NB4 (cell line): ENCODE measurements at regions not wholly inside any gene's neighbourhood (a gene's known extent, or its start where the extent isn't known, plus 50 kb on each side); places are given as distances from the start of the nearest gene placed in this dataset.

Experiments
- DNase-seq: peaks from one replicate; pipeline ENCODE4 v3.0.0; 2010; ENCODE audit warnings: low read depth
- H3K4me3 ChIP-seq: one replicate; pipeline ENCODE4 v1.5.1; 2011; ENCODE audit warnings: mild to moderate bottlenecking, low read depth, low read length, moderate library complexity
- MYC ChIP-seq: IDR thresholded peaks from 2 replicates; pipeline ENCODE4 v1.6.1; 2011; ENCODE audit warnings: low read depth, low read length
- POLR2A ChIP-seq: IDR thresholded peaks from 2 replicates; pipeline ENCODE4 v1.6.1; 2011; ENCODE audit warnings: mild to moderate bottlenecking; ENCODE audit not compliant: insufficient read length; ENCODE audit errors: extremely low read depth
- TF ChIP-seq, protein P1 (sequence below): IDR thresholded peaks from 2 replicates; pipeline ENCODE4 v1.6.1; 2011; ENCODE audit warnings: low read depth, low read length
- TF ChIP-seq, protein P2 (sequence below): IDR thresholded peaks from one replicate; pipeline ENCODE4 v1.5.1; 2012; ENCODE audit warnings: low read depth, low read length

DNA sequence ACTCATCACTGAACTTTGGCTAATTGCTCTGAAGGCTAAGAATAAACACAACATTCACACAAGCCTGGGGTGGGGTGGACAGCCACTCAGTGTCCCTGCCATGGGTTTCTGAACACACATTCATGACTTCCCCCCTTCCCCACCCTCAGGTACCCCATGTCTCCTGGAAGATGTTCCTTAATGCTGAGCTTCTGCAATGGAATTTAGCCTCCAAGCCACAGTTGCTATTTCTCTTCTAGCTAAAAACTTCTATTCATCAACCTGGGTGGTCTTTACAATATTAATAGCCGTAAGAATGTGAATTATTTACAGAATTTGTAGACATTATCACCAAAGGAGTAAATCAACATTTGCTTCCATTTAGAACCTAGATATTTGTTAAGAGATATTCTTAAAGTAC, 175.1 kb downstream of the ACKR3 start:
- no peak for DNase-seq
- TF ChIP-seq, protein P1, sequence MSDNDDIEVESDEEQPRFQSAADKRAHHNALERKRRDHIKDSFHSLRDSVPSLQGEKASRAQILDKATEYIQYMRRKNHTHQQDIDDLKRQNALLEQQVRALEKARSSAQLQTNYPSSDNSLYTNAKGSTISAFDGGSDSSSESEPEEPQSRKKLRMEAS, result no peak
- no peak for TF ChIP-seq POLR2A
- TF ChIP-seq MYC, result no peak
- TF ChIP-seq, protein P2, sequence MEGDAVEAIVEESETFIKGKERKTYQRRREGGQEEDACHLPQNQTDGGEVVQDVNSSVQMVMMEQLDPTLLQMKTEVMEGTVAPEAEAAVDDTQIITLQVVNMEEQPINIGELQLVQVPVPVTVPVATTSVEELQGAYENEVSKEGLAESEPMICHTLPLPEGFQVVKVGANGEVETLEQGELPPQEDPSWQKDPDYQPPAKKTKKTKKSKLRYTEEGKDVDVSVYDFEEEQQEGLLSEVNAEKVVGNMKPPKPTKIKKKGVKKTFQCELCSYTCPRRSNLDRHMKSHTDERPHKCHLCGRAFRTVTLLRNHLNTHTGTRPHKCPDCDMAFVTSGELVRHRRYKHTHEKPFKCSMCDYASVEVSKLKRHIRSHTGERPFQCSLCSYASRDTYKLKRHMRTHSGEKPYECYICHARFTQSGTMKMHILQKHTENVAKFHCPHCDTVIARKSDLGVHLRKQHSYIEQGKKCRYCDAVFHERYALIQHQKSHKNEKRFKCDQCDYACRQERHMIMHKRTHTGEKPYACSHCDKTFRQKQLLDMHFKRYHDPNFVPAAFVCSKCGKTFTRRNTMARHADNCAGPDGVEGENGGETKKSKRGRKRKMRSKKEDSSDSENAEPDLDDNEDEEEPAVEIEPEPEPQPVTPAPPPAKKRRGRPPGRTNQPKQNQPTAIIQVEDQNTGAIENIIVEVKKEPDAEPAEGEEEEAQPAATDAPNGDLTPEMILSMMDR, result no peak
- no peak overlapping the region for H3K4me3 ChIP-seq

DNA sequence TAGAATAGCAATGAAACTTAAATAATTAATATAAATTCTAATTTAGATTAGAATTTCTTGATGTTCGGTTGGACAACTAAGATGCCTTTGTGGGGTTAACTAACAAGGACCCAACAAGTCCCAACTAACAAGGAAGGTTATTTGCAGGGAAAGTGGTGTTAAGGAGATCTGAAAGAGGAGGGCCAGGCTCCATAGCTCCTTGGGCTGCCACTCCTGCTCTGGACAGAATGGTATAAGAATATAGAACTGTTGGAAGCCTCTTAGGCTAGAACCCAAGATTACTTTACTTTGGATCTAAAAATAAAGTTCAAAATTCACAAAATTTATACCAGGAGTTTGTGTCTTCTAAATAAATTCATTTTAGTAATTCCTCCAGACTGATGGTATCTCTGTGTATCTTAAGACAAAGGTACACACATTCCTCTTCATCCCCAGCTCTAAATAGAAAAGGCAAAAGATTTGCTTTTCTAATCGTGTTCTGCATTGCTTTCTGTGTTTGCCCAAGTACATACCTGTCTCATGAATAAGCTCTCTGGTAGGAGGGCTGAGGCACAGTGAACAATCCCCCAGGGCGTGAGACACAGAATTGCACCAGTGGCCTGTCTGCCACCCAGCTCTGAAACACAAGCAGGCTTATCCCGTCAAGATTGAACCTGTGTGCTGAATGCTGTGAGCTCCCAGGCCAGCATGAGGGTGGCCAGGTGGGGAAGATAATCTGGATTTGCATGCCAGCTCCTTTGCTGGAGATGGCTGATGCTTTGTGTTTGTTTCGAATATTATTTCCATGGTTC, 176.0 kb downstream of the ACKR3 start:
- no peak overlapping the region for H3K4me3 ChIP-seq
- DNase-seq, result no peak
- TF ChIP-seq, protein P1, result no peak
- TF ChIP-seq, protein P2, result no peak
- TF ChIP-seq MYC (no peak), POLR2A (no peak)

DNA sequence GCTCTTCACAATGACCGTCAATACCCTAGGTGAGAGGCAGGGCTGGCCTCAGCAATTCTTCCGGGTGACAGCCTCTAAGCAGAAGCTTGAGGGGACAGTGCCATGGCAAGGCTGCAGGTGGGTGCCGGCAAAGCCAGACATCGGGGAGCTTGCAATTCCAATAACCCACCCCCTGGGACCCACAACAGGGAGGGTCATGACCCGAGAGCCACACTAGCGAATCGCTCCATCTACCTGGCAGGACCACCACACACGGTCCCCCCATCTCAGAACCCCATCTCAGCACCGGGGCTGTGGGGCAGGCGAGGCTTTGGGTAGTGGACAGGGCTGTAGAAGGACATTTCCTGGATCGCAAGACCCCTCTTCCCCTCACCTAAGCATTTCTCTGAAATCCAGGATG, 177.2 kb downstream of the ACKR3 start:
- TF ChIP-seq POLR2A, result no peak
- TF ChIP-seq, protein P1, result no peak
- TF ChIP-seq, protein P2, result no peak
- TF ChIP-seq MYC, result no peak
- no peak overlapping the region for H3K4me3 ChIP-seq
- DNase-seq, result no peak

DNA sequence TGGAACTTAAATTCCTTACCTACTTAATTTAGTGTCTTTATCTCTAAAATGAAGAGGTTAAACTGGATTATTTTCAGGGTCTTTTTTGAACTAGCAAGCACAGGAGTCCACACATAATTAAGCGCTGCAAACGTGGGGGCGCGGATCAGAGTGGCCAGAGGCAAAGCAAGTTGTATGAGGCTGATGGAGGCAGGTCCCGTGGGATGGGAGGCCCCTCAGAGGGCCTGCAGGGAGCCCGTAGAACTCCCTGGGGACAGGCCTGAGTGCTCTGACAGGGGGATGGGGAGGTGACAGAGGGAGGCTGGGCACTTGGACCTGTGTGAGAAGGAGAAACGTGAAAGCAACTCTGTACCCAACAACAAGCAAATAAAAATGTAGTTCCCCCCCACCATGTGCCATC, 177.8 kb downstream of the ACKR3 start:
- no peak overlapping the region for H3K4me3 ChIP-seq
- TF ChIP-seq, protein P2, result no peak
- TF ChIP-seq POLR2A (no peak), MYC (no peak)
- TF ChIP-seq, protein P1, result no peak
- peak; percentile 63 for DNase-seq

DNA sequence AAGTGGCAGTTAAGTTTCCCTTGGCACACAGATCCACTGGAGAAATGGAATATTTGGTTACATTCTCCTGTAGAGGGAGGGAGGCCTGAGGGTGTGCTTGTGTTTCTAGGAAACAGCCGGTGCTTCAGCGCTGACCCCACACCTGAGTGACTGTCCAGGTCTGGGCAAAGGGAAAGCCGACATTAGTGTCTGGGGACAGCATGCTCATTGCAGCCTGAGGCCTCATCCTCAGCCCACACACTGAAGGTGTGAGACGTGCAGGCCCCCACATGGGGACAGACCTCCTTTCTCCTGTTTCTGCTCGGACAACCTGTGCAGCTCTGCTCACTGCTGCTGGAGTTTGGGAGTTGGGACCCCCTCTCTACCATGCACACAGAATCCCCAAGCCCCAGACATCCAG, 178.3 kb downstream of the ACKR3 start:
- DNase-seq, result no peak
- TF ChIP-seq MYC, result no peak
- TF ChIP-seq, protein P1, result no peak
- TF ChIP-seq POLR2A, result no peak
- TF ChIP-seq, protein P2, result no peak
- H3K4me3 ChIP-seq, result no peak overlapping the region
